Hindlimb muscle (tissue), 1 donor: ENCODE measurements at regions not wholly inside any gene's neighbourhood (a gene's known extent, or its start where the extent isn't known, plus 50 kb on each side); places are given as distances from the start of the nearest gene placed in this dataset.
"Not testable (repeated sequence)": the region's sequence is repeated elsewhere in the genome, so short reads cannot be mapped to it uniquely, and the experiment has no call there.

ENCODE experiments used
- DNase-seq: peaks from one replicate; pipeline ENCODE4 v3.0.0-alpha.2; 2013

- not testable (repeated sequence) for DNase-seq
Measured at GRCh38 chr4:83903740-83904139, 367.8 kb downstream of the GPAT3 start.

GRCh38 chr4:83894831-83895230 lies 358.9 kb downstream of the GPAT3 start:
- DNase-seq = no peak

- no peak for DNase-seq
Measured at GRCh38 chr4:83890816-83891215, 354.9 kb downstream of the GPAT3 start.

- no peak for DNase-seq
Measured at GRCh38 chr4:83890231-83890630, 354.3 kb downstream of the GPAT3 start.

GRCh38 chr4:83889802-83890201 lies 353.9 kb downstream of the GPAT3 start:
- no peak for DNase-seq

- DNase-seq = no peak
Measured at GRCh38 chr4:83885256-83886182, 349.6 kb downstream of the GPAT3 start.

- DNase-seq = no peak
Measured at GRCh38 chr4:83876047-83876446, 340.1 kb downstream of the GPAT3 start.

- DNase-seq = no peak
Measured at GRCh38 chr4:83875437-83875836, 339.5 kb downstream of the GPAT3 start.

- no peak for DNase-seq
Measured at GRCh38 chr4:83873996-83874395, 338.1 kb downstream of the GPAT3 start.

- DNase-seq = no peak
Measured at GRCh38 chr4:83870328-83870950, 334.5 kb downstream of the GPAT3 start.

- no peak for DNase-seq
Measured at GRCh38 chr4:83866834-83867621, 331.1 kb downstream of the GPAT3 start.

- DNase-seq = no peak
Measured at GRCh38 chr4:83865417-83866150, 329.7 kb downstream of the GPAT3 start.

GRCh38 chr4:83864097-83864817 lies 328.3 kb downstream of the GPAT3 start:
- no peak for DNase-seq

GRCh38 chr4:83862471-83862870 lies 326.6 kb downstream of the GPAT3 start:
- DNase-seq = no peak

GRCh38 chr4:83860200-83860599 lies 324.3 kb downstream of the GPAT3 start:
- no peak for DNase-seq

- no peak for DNase-seq
Measured at GRCh38 chr4:83858131-83858530, 322.2 kb downstream of the GPAT3 start.

- DNase-seq = no peak
Measured at GRCh38 chr4:83855044-83855443, 319.1 kb downstream of the GPAT3 start.

- DNase-seq = no peak
Measured at GRCh38 chr4:83852085-83852451, 316.2 kb downstream of the GPAT3 start.

GRCh38 chr4:83851261-83852084 lies 315.6 kb downstream of the GPAT3 start:
- DNase-seq = no peak

- DNase-seq = no peak
Measured at GRCh38 chr4:83850435-83850834, 314.5 kb downstream of the GPAT3 start.
